ENCODE measurements at regions not wholly inside any gene's neighbourhood (a gene's known extent, or its start where the extent isn't known, plus 50 kb on each side); places are given as distances from the start of the nearest gene placed in this dataset.

DNA sequence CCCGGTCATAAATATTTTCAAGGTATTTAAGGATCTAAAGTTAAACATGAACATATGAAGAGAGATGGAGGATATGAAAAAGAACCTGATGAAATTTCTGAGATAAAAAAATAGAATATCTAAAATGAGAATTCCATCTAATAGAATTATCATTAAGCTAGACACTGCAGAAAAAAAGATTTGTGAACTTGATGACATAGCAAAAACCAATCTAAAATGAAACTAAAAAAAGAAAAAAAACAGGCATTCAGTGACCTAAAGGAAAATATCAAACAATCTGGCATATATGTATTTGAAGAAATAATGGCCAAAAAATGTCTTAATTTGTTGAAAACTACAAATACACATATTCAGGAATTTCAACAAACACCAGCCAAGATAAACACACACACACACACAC lies 81.6 kb upstream of the ZC3H12C start:
- H3K4me3 ChIP-seq (ENCODE audit: extremely low read depth, insufficient read depth, low read length, poor library complexity, severe bottlenecking), result no peak overlapping the region
- no peak overlapping the region for H3K27ac ChIP-seq (ENCODE audit: low read depth, low read length, severe bottlenecking)
- no peaks in the 10 kb centered on the region for H3K36me3 ChIP-seq (ENCODE audit: control insufficient read depth, insufficient read depth, low read length)
- no peaks in the 10 kb centered on the region for H3K9me3 ChIP-seq (ENCODE audit: control insufficient read depth, low read length)
- H3K4me1 ChIP-seq (ENCODE audit: control insufficient read depth, insufficient read depth, low read length, poor library complexity, severe bottlenecking), result no peaks in the 10 kb centered on the region
- 67 to 83% methylated on average over 1 of the region's 1 CpG for WGBS, 2 experiments (ENCODE audit: insufficient coverage in 2 of 2)

DNA sequence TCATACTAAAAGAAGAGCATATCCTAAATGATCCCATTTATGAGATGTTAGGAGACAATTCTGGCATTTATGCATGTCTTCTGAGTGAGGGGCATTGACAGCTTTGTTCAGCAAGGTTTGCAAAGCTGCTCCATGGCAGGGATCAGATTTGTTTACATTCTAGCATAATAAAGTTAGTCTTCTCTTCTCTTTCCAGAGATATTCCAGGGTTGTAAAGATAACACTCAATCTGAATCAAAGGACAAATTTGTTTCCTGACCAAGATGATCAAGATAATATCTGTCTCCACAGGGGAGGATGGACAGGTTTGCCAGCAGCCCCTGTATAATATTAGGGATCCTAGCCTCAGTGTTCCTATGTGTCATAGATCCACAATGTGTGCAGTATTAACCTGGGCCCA lies 77.5 kb upstream of the ZC3H12C start:
- Histone ChIP-seq H3K4me1 (ENCODE audit: control insufficient read depth, insufficient read depth, low read length, poor library complexity, severe bottlenecking) (no peaks in the 10 kb centered on the region), H3K9me3 (ENCODE audit: control insufficient read depth, low read length) (no peaks in the 10 kb centered on the region), H3K4me3 (ENCODE audit: extremely low read depth, insufficient read depth, low read length, poor library complexity, severe bottlenecking) (no peak overlapping the region), H3K27ac (ENCODE audit: low read depth, low read length, severe bottlenecking) (no peak overlapping the region), H3K36me3 (ENCODE audit: control insufficient read depth, insufficient read depth, low read length) (no peaks in the 10 kb centered on the region)

DNA sequence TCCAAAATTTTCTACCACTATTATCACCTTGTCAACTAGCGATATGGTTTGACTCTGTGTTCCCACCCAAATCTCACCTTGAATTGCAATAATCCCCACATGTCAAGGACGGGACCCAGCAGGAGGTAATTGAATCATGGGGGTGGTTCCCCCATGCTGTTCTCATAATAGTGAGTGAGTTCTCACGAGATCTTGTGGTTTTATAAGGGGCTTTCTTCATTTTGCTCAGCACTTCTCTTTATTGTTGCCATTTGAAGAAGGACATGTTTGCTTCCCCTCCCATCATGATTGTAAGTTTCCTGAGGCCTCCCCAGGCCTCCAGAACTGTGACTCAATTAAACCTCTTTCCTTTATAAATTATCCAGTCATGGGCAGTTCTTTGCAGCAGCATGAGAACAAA lies 73.5 kb upstream of the ZC3H12C start:
- no peaks in the 10 kb centered on the region for H3K36me3 ChIP-seq (ENCODE audit: control insufficient read depth, insufficient read depth, low read length)
- H3K27ac ChIP-seq (ENCODE audit: low read depth, low read length, severe bottlenecking), result no peak overlapping the region
- H3K4me1 ChIP-seq (ENCODE audit: control insufficient read depth, insufficient read depth, low read length, poor library complexity, severe bottlenecking), result no peaks in the 10 kb centered on the region
- H3K4me3 ChIP-seq (ENCODE audit: extremely low read depth, insufficient read depth, low read length, poor library complexity, severe bottlenecking), result no peak overlapping the region
- WGBS, 2 experiments (ENCODE audit: insufficient coverage in 2 of 2), result 80% methylated on average over 1 of the region's 3 CpGs; no CpG with 5 or more reads in 1 of the 2 experiments
- H3K9me3 ChIP-seq (ENCODE audit: control insufficient read depth, low read length), result no peaks in the 10 kb centered on the region

DNA sequence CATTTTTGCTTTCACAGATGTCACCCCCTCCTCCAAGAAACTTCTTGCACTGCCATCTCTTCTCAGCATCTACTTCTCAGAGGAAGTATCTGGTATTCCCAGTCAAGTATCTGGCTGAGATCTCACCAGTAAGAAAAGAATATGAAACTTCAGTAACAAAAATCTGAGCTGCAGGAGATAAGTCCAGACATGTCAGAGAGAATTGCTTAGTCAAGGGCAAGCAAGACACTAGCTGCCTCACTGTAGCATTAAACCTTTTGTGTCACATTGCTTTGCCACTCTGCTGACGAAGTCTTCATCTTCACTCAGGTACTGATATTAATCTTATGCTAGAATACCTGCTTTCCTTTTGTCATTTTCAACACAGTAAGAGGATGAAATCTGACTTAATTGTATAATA lies 70.6 kb upstream of the ZC3H12C start:
- H3K4me1 ChIP-seq (ENCODE audit: control insufficient read depth, insufficient read depth, low read length, poor library complexity, severe bottlenecking), result no peaks in the 10 kb centered on the region
- no peaks in the 10 kb centered on the region for H3K36me3 ChIP-seq (ENCODE audit: control insufficient read depth, insufficient read depth, low read length)
- H3K4me3 ChIP-seq (ENCODE audit: extremely low read depth, insufficient read depth, low read length, poor library complexity, severe bottlenecking), result no peak overlapping the region
- H3K9me3 ChIP-seq (ENCODE audit: control insufficient read depth, low read length), result no peaks in the 10 kb centered on the region
- 83% methylated on average over 1 of the region's 1 CpG; no CpG with 5 or more reads in 1 of the 2 experiments for WGBS, 2 experiments (ENCODE audit: insufficient coverage in 2 of 2)
- H3K27ac ChIP-seq (ENCODE audit: low read depth, low read length, severe bottlenecking), result no peak overlapping the region

DNA sequence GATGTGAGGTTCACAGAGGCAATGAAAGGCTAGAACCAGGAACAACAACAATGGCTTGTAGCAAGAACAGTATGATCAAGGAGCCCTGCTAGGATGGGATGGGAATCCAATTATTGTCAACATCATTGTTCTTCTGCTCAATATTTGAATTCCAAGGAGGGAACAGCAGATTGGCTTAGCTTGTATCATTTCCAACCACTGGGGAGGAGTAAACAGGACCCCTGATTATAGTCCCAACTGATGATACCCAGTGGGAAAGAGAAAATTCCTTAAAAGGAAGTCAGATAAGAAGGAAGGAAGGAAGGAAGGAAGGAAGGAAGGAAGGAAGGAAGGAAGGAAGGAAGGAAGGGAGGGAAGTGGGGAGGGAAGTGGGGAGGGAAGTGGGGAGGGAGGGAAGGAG lies 69.5 kb upstream of the ZC3H12C start:
- H3K4me1 ChIP-seq (ENCODE audit: control insufficient read depth, insufficient read depth, low read length, poor library complexity, severe bottlenecking), result no peaks in the 10 kb centered on the region
- H3K9me3 ChIP-seq (ENCODE audit: control insufficient read depth, low read length), result no peaks in the 10 kb centered on the region
- no peak overlapping the region for H3K4me3 ChIP-seq (ENCODE audit: extremely low read depth, insufficient read depth, low read length, poor library complexity, severe bottlenecking)
- no peaks in the 10 kb centered on the region for H3K36me3 ChIP-seq (ENCODE audit: control insufficient read depth, insufficient read depth, low read length)
- H3K27ac ChIP-seq (ENCODE audit: low read depth, low read length, severe bottlenecking), result no peak overlapping the region

DNA sequence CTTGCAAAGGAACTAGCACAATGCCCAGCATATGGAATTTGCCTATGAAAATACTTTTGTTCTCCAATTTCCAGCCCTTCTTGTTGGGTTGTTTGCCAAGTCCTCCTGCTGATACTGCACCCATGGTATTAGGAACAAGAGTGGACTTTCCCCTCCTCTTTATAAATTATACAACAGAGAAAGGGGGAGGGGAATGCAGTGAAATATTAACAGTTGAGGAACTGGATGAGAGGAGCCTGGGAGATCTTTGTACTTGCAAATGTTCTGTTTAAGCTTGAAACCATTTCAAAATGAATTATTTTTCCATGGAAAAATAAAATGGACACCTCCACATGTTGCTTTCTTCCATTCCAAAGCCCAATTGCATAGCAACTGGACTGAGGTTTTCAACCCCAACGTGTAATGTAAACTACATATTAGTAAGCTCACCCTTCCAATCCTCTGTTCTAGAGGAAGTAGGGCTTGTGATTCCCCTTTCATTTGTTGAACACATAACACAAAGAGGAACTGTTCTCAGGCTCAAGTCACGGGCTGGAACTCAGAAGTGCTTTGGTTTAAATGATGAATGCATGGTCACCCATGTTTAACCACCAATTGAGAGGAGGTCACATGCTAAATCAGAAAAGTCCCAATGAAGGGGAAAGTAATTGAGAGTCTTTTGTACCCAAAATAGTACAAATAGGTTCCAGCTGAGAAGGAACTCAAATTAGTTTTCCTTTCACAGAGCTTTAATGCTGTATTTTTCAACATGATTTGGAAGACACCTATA lies 66.2 kb upstream of the ZC3H12C start:
- Histone ChIP-seq H3K27ac (ENCODE audit: low read depth, low read length, severe bottlenecking) (no peak overlapping the region), H3K4me3 (ENCODE audit: extremely low read depth, insufficient read depth, low read length, poor library complexity, severe bottlenecking) (no peak overlapping the region), H3K9me3 (ENCODE audit: control insufficient read depth, low read length) (no peaks in the 10 kb centered on the region), H3K36me3 (ENCODE audit: control insufficient read depth, insufficient read depth, low read length) (no peaks in the 10 kb centered on the region), H3K4me1 (ENCODE audit: control insufficient read depth, insufficient read depth, low read length, poor library complexity, severe bottlenecking) (no peaks in the 10 kb centered on the region)
- WGBS, 2 experiments (ENCODE audit: insufficient coverage in 2 of 2), result 80% methylated on average over 1 of the region's 2 CpGs; no CpG with 5 or more reads in 1 of the 2 experiments

DNA sequence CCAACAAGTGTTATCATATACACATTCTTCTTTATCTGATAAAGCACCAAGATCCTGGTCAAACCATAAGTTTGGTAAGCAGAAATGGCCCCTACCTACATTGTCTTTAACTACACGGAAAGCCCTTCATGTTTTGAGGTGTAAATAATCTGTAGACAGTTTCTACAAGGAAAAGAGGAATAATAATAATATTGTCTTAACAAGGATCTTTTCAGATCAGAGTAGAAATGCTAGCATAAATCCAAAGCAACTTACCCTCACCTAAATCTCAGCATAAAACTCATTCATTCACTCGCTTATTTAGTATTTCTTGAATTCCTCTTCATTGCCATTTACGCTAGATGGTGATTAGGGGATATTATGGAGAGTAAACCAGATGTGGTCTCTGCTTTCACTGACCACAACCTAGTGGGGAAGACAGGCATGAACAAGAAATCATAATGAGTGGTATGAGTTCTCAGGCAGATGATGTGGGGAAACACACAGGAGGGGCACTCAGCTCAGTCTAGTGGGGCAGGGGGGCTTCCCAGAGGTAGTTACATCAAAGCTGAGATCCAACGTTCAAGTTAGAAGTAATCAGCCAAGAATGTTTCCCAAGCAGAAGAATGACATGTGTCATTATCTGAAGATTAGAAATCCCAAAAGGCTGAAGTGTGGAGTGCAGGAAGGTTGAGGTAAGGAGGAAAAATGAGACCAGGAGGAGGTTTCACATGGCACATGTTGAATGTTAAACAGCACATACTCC lies 65.4 kb upstream of the ZC3H12C start:
- WGBS, 2 experiments (ENCODE audit: insufficient coverage in 2 of 2), result 78 to 100% methylated on average over 1 of the region's 4 CpGs
- H3K27ac ChIP-seq (ENCODE audit: low read depth, low read length, severe bottlenecking), result no peak overlapping the region
- H3K36me3 ChIP-seq (ENCODE audit: control insufficient read depth, insufficient read depth, low read length), result no peaks in the 10 kb centered on the region
- no peaks in the 10 kb centered on the region for H3K9me3 ChIP-seq (ENCODE audit: control insufficient read depth, low read length)
- H3K4me3 ChIP-seq (ENCODE audit: extremely low read depth, insufficient read depth, low read length, poor library complexity, severe bottlenecking), result no peak overlapping the region
- no peaks in the 10 kb centered on the region for H3K4me1 ChIP-seq (ENCODE audit: control insufficient read depth, insufficient read depth, low read length, poor library complexity, severe bottlenecking)

DNA sequence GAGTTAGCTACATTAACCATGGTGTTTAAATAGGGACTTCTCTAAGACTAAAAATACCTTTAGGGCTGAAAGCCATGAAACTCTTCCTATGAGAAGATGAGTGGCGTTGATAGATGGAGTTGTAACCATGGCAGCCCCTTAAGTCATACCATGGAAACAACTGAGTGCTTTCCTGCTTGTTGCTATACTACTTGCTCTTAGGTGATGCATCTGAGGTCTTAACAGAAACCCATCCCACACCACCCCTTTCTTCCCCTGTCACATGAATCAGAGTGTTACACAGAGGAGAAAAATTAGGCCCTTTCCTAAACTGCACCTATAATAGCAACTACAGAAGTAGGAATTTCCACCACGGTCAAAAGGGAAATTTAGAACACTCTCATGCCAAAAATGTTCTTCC lies 64.3 kb upstream of the ZC3H12C start:
- Histone ChIP-seq H3K9me3 (ENCODE audit: control insufficient read depth, low read length) (no peaks in the 10 kb centered on the region), H3K4me1 (ENCODE audit: control insufficient read depth, insufficient read depth, low read length, poor library complexity, severe bottlenecking) (no peaks in the 10 kb centered on the region), H3K36me3 (ENCODE audit: control insufficient read depth, insufficient read depth, low read length) (no peaks in the 10 kb centered on the region), H3K4me3 (ENCODE audit: extremely low read depth, insufficient read depth, low read length, poor library complexity, severe bottlenecking) (no peak overlapping the region), H3K27ac (ENCODE audit: low read depth, low read length, severe bottlenecking) (no peak overlapping the region)
- WGBS, 2 experiments (ENCODE audit: insufficient coverage in 2 of 2), result 80 to 86% methylated on average over 1 of the region's 2 CpGs

DNA sequence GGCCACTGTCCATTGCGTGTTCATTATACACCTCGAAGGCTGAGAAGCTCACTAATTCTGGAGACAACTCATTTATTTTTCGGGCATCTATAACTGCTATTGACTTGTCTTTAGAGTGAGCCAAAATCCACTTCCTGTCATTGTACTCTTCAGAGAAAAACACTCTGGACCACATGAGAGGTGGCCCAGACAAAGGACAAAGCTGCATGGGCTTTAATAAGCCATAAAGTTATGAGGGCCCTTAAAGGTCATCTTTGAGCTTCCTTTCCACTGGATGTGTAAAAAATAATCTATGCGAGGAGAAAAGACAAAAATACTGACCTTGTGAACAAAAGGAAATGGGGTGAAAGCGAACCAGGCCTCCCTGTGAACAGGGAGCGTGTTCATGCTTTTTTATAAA lies 63.5 kb upstream of the ZC3H12C start:
- 92 to 98% methylated on average over 5 of the region's 6 CpGs for WGBS, 2 experiments (ENCODE audit: insufficient coverage in 2 of 2)

DNA sequence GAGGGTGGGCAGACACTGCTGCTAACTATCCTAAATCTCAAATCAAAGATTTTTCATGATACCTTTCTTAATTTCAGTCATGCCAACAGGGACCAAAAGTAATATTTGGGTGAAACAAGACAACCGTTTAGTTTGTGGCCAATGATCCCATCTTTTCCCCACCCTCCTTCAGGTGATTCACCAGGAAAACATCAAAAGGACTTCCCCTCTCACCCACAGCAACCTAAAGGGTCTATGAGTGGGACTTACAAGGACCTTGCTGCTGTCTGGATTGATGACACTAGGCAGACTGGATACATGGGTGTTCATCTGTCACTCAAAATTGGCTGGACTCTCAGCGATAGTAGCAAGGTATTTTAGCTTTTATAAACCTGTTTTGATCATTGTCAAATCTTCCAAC lies 62.0 kb upstream of the ZC3H12C start:
- H3K27ac ChIP-seq (ENCODE audit: low read depth, low read length, severe bottlenecking), result no peak overlapping the region
- H3K4me3 ChIP-seq (ENCODE audit: extremely low read depth, insufficient read depth, low read length, poor library complexity, severe bottlenecking), result no peak overlapping the region
- no peaks in the 10 kb centered on the region for H3K4me1 ChIP-seq (ENCODE audit: control insufficient read depth, insufficient read depth, low read length, poor library complexity, severe bottlenecking)
- no peaks in the 10 kb centered on the region for H3K36me3 ChIP-seq (ENCODE audit: control insufficient read depth, insufficient read depth, low read length)
- 83 to 100% methylated on average over 1 of the region's 2 CpGs for WGBS, 2 experiments (ENCODE audit: insufficient coverage in 2 of 2)
- no peaks in the 10 kb centered on the region for H3K9me3 ChIP-seq (ENCODE audit: control insufficient read depth, low read length)

More for the DNA sequence above, 63.5 kb upstream of the ZC3H12C start:
- no peaks in the 10 kb centered on the region for H3K36me3 ChIP-seq (ENCODE audit: control insufficient read depth, insufficient read depth, low read length)
- H3K9me3 ChIP-seq (ENCODE audit: control insufficient read depth, low read length), result no peaks in the 10 kb centered on the region
- H3K4me1 ChIP-seq (ENCODE audit: control insufficient read depth, insufficient read depth, low read length, poor library complexity, severe bottlenecking), result no peaks in the 10 kb centered on the region
- no peak overlapping the region for H3K4me3 ChIP-seq (ENCODE audit: extremely low read depth, insufficient read depth, low read length, poor library complexity, severe bottlenecking)
- no peak overlapping the region for H3K27ac ChIP-seq (ENCODE audit: low read depth, low read length, severe bottlenecking)

DNA sequence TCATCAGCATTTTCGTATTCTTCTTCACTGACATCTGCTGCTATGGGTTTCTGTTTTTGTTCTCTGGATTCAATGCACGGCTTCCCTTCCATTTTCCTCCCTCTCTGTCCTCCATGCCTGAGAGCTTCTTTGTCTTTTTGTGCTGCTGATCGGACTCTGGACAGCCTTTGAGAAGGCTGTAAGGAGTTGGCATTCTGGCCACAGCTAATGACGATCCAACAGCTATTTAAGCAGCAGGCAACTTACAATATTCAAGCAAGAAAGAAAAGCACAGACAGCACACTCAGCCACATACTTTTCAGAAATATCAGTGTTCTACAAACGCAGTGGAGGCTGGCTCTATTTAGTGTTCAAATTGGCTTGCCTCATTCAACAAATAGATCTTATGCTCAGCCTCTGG lies 60.9 kb upstream of the ZC3H12C start:
- no peak overlapping the region for H3K4me3 ChIP-seq (ENCODE audit: extremely low read depth, insufficient read depth, low read length, poor library complexity, severe bottlenecking)
- no peaks in the 10 kb centered on the region for H3K36me3 ChIP-seq (ENCODE audit: control insufficient read depth, insufficient read depth, low read length)
- no peaks in the 10 kb centered on the region for H3K4me1 ChIP-seq (ENCODE audit: control insufficient read depth, insufficient read depth, low read length, poor library complexity, severe bottlenecking)
- no peaks in the 10 kb centered on the region for H3K9me3 ChIP-seq (ENCODE audit: control insufficient read depth, low read length)
- H3K27ac ChIP-seq (ENCODE audit: low read depth, low read length, severe bottlenecking), result no peak overlapping the region
- 67 to 79% methylated on average over 3 to 4 of the region's 5 CpGs for WGBS, 2 experiments (ENCODE audit: insufficient coverage in 2 of 2)

All from mesodermal cell (in vitro differentiated cells).